ENCODE measurements at regions not wholly inside any gene's neighbourhood (a gene's known extent, or its start where the extent isn't known, plus 50 kb on each side); places are given as distances from the start of the nearest gene placed in this dataset.

- no peak overlapping the region for H3K18ac ChIP-seq (ENCODE audit: extremely low read depth, low read length)
- H3K36me3 ChIP-seq (ENCODE audit: control insufficient read depth in 2 of 4, insufficient read depth in 4 of 4, low read length in 3 of 4) = no peaks in the 10 kb centered on the region
- FAIRE-seq = no peak
- no peak overlapping the region for H3K23ac ChIP-seq (ENCODE audit: insufficient read length)
- no peak overlapping the region for H3K4me3 ChIP-seq (ENCODE audit: extremely low read depth in 1 of 4, insufficient read depth in 2 of 4, low read depth in 3 of 4, low read length in 4 of 4)
- H3K14ac ChIP-seq (ENCODE audit: insufficient read length) = no peak overlapping the region
- H3K9me3 ChIP-seq (ENCODE audit: insufficient read depth in 2 of 2, low read depth in 1 of 2, low read length in 1 of 2) = no peaks in the 10 kb centered on the region; a peak in 1 of 4 replicates
- H3K4me2 ChIP-seq (ENCODE audit: insufficient read depth in 1 of 2, low read depth in 2 of 2, low read length in 2 of 2) = no peak overlapping the region
- H3K4ac ChIP-seq (replicated peaks; ENCODE audit: insufficient read length, low read depth, low read length) = no peak overlapping the region
- peaks cover 2% of the 10 kb centered on the region; the same call in 1 of the 2 replicates for H3K23me2 ChIP-seq (ENCODE audit: low read depth, low read length)
- POLR2A ChIA-PET (ENCODE audit: partially characterized antibody) = no interaction called here
- no peak overlapping the region for H2BK12ac ChIP-seq (ENCODE audit: low read depth, low read length)
- no peak overlapping the region for H4K91ac ChIP-seq (replicated peaks; ENCODE audit: insufficient read length, low read length)
- H3K79me2 ChIP-seq (ENCODE audit: control insufficient read depth in 1 of 2, insufficient read depth in 2 of 2, low read length in 2 of 2) = no peaks in the 10 kb centered on the region
- H2BK20ac ChIP-seq (ENCODE audit: low read length) = no peak overlapping the region
- no peak overlapping the region for H4K8ac ChIP-seq (ENCODE audit: extremely low read depth, insufficient read depth, low read length)
- H2AK5ac ChIP-seq (ENCODE audit: low read depth, low read length) = no peak overlapping the region
- no peaks in the 10 kb centered on the region for H3K79me1 ChIP-seq (ENCODE audit: low read depth, low read length)
- no peak overlapping the region for H3K27ac ChIP-seq (ENCODE audit: low read depth, low read length)
- H4K20me1 ChIP-seq (replicated peaks in 1 of 2; ENCODE audit: control insufficient read depth in 1 of 2, insufficient read depth in 2 of 2, low read length in 2 of 2) = no peaks in the 10 kb centered on the region
- H2BK5ac ChIP-seq (ENCODE audit: low read depth, low read length) = no peak overlapping the region
- no peaks in the 10 kb centered on the region for H3K4me1 ChIP-seq (replicated peaks in 1 of 4; ENCODE audit: control insufficient read depth in 3 of 4, insufficient read depth in 4 of 4, low read length in 3 of 4)
- CTCF ChIA-PET (ENCODE audit: partially characterized antibody) = no interaction called here
- no peak for DNase-seq (ENCODE audit: low read depth in 1 of 2, low spot score in 2 of 2)
- no peak overlapping the region for H3K9ac ChIP-seq (replicated peaks in 1 of 4; ENCODE audit: extremely low read depth in 1 of 4, low read depth in 3 of 4, low read length in 3 of 4)
- H3K27me3 ChIP-seq (replicated peaks in 1 of 4; ENCODE audit: control insufficient read depth in 3 of 4, extremely low read depth in 1 of 4, insufficient read depth in 3 of 4, low read length in 3 of 4) = no peaks in the 10 kb centered on the region
- no peak overlapping the region for H3K56ac ChIP-seq (replicated peaks; ENCODE audit: insufficient read length, low read depth, low read length)
- no peak overlapping the region for H2AFZ ChIP-seq (ENCODE audit: low read length)
- no peak overlapping the region for H2BK15ac ChIP-seq (ENCODE audit: low read length)
- H4K5ac ChIP-seq (ENCODE audit: insufficient read length, low read depth, low read length) = no peak overlapping the region
- H2BK120ac ChIP-seq (replicated peaks; ENCODE audit: low read depth, low read length) = no peak overlapping the region
- no peak for TF ChIP-seq E2F6 (IDR thresholded peaks at IDR 0.05)
- no peak for TF ChIP-seq CHD1 (IDR thresholded peaks at IDR 0.05; ENCODE audit: low read depth, low read length)
- TF ChIP-seq JUN (IDR thresholded peaks at IDR 0.05; ENCODE audit: low read depth, low read length) = no peak
- no peak for TF ChIP-seq SUZ12 (IDR thresholded peaks at IDR 0.05; ENCODE audit: low read length)
- TF ChIP-seq KDM5A (IDR thresholded peaks at IDR 0.05; ENCODE audit: low read length) = no peak
- TF ChIP-seq PHF8 (conservative IDR thresholded peaks at IDR 0.05; ENCODE audit: low read depth, low read length) = no peak
- TF ChIP-seq GTF2F1 (IDR thresholded peaks at IDR 0.05; ENCODE audit: borderline replicate concordance, low read depth, low read length) = no peak
- TF ChIP-seq, protein P1, sequence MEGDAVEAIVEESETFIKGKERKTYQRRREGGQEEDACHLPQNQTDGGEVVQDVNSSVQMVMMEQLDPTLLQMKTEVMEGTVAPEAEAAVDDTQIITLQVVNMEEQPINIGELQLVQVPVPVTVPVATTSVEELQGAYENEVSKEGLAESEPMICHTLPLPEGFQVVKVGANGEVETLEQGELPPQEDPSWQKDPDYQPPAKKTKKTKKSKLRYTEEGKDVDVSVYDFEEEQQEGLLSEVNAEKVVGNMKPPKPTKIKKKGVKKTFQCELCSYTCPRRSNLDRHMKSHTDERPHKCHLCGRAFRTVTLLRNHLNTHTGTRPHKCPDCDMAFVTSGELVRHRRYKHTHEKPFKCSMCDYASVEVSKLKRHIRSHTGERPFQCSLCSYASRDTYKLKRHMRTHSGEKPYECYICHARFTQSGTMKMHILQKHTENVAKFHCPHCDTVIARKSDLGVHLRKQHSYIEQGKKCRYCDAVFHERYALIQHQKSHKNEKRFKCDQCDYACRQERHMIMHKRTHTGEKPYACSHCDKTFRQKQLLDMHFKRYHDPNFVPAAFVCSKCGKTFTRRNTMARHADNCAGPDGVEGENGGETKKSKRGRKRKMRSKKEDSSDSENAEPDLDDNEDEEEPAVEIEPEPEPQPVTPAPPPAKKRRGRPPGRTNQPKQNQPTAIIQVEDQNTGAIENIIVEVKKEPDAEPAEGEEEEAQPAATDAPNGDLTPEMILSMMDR (IDR thresholded peaks at IDR 0.05; ENCODE audit: control extremely low read depth in 1 of 3, insufficient read depth in 1 of 3, low read depth in 1 of 3, low read length in 3 of 3) = no peak
- no peak for TF ChIP-seq MAFK (IDR thresholded peaks at IDR 0.05; ENCODE audit: low read depth, low read length)
- TF ChIP-seq SP1 (IDR thresholded peaks at IDR 0.05; ENCODE audit: low read depth, low read length) = no peak
- TF ChIP-seq EZH2 (IDR thresholded peaks at IDR 0.05; ENCODE audit: low read depth, low read length, severe bottlenecking) = no peak
- TF ChIP-seq CTBP2 (IDR thresholded peaks at IDR 0.05; ENCODE audit: borderline replicate concordance, insufficient read depth, insufficient read length, low read length) = no peak
- TF ChIP-seq SIX5 (IDR thresholded peaks at IDR 0.05; ENCODE audit: low read depth, low read length) = no peak
Measured at GRCh38 chr5:12147513-12147912, 243.3 kb upstream of the CTNND2 start.

Measured in H1 (cell line).